Thyroid gland (tissue), 4 donors: ENCODE measurements at regions not wholly inside any gene's neighbourhood (a gene's known extent, or its start where the extent isn't known, plus 50 kb on each side); places are given as distances from the start of the nearest gene placed in this dataset.

Experiments used
- POLR2A ChIP-seq, 2 donors: fragments of 450-650 bp; IDR thresholded peaks; one replicate each; pipeline ENCODE4 v1.6.1; 2017; ENCODE audit warnings: antibody characterized with exemption in 2 of 2, mild to moderate bottlenecking in 2 of 2, moderate library complexity in 1 of 2
- TF ChIP-seq, protein P1 (sequence below), 6 experiments: fragments of 200-600 bp in 3 of 6; fragments of 450-650 bp in 3 of 6; sonication (generic) in 3 of 6; IDR thresholded peaks; one replicate each; pipeline ENCODE4 v1.5.1; 2016 to 2019; ENCODE audit warnings: antibody characterized with exemption in 6 of 6, mild to moderate bottlenecking in 2 of 6, inconsistent platforms in 1 of 6, moderate library complexity in 1 of 6

GRCh38 chr5:13003457-13003856, 941.0 kb downstream of the DNAH5 start:
- TF ChIP-seq, protein P1, sequence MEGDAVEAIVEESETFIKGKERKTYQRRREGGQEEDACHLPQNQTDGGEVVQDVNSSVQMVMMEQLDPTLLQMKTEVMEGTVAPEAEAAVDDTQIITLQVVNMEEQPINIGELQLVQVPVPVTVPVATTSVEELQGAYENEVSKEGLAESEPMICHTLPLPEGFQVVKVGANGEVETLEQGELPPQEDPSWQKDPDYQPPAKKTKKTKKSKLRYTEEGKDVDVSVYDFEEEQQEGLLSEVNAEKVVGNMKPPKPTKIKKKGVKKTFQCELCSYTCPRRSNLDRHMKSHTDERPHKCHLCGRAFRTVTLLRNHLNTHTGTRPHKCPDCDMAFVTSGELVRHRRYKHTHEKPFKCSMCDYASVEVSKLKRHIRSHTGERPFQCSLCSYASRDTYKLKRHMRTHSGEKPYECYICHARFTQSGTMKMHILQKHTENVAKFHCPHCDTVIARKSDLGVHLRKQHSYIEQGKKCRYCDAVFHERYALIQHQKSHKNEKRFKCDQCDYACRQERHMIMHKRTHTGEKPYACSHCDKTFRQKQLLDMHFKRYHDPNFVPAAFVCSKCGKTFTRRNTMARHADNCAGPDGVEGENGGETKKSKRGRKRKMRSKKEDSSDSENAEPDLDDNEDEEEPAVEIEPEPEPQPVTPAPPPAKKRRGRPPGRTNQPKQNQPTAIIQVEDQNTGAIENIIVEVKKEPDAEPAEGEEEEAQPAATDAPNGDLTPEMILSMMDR (IDR thresholded peaks at IDR 0.05), result no peak
- TF ChIP-seq POLR2A (IDR thresholded peaks at IDR 0.05), result no peak
